ENCODE measurements at regions not wholly inside any gene's neighbourhood (a gene's known extent, or its start where the extent isn't known, plus 50 kb on each side); places are given as distances from the start of the nearest gene placed in this dataset.
A peak's percentile ranks its signal among the peaks of the same experiment; 100 is the strongest.

- Histone ChIP-seq H3K36me3 (replicated peaks in 1 of 2) (no peaks in the 10 kb centered on the region), H3K9me3 (replicated peaks in 1 of 3) (no peaks in the 10 kb centered on the region), H3K27ac (no peak overlapping the region), H3K4me3 (no peak overlapping the region), H3K4me1 (replicated peaks in 1 of 2) (no peaks in the 10 kb centered on the region), H3K27me3 (no peaks in the 10 kb centered on the region)
- TF ChIP-seq POLR2A (IDR thresholded peaks at IDR 0.05) (no peak), CTCF (IDR thresholded peaks at IDR 0.05) (no peak)
- DNase-seq = no peak
- 77 to 85% (median 81%) methylated on average over 11 to 12 of the region's 12 CpGs for WGBS, 4 donors
- intact Hi-C loops (cut with DNase I) = no loop called here
These were observed 639.4 kb downstream of the SEMA5A start for GRCh38 chr5:8906303-8906967.

- H3K36me3 ChIP-seq (replicated peaks in 1 of 2) = no peaks in the 10 kb centered on the region
- H3K4me3 ChIP-seq = no peak overlapping the region
- no peak for DNase-seq
- H3K9me3 ChIP-seq (replicated peaks in 1 of 3) = no peaks in the 10 kb centered on the region
- no peaks in the 10 kb centered on the region for H3K4me1 ChIP-seq (replicated peaks in 1 of 2)
- WGBS, 4 donors = 78 to 86% (median 80%) methylated on average over 8 of the region's 8 CpGs
- H3K27ac ChIP-seq = no peak overlapping the region
- TF ChIP-seq CTCF (IDR thresholded peaks at IDR 0.05) = no peak
- no peak for TF ChIP-seq POLR2A (IDR thresholded peaks at IDR 0.05)
- intact Hi-C loops (cut with DNase I) = no loop called here
- H3K27me3 ChIP-seq = no peaks in the 10 kb centered on the region
These were observed 638.6 kb downstream of the SEMA5A start for GRCh38 chr5:8907168-8907868.

- Histone ChIP-seq H3K4me3 (no peak overlapping the region), H3K27ac (no peak overlapping the region), H3K36me3 (replicated peaks in 1 of 2) (no peaks in the 10 kb centered on the region), H3K4me1 (replicated peaks in 1 of 2) (no peaks in the 10 kb centered on the region), H3K27me3 (no peaks in the 10 kb centered on the region), H3K9me3 (replicated peaks in 1 of 3) (no peaks in the 10 kb centered on the region)
- DNase-seq = peak in 5 of 7 donors; percentile 13 to 42 (median 20)
- TF ChIP-seq CTCF (IDR thresholded peaks at IDR 0.05) (peak; percentile 12 to 58 (median 40)), POLR2A (IDR thresholded peaks at IDR 0.05) (no peak)
- 52 to 60% (median 57%) methylated on average over 7 of the region's 7 CpGs for WGBS, 4 donors
- intact Hi-C loops (cut with DNase I) = no loop called here
These were observed 637.7 kb downstream of the SEMA5A start for GRCh38 chr5:8908055-8908683.

- no peak overlapping the region for H3K4me3 ChIP-seq
- no peak overlapping the region for H3K27ac ChIP-seq
- H3K4me1 ChIP-seq (replicated peaks in 1 of 2) = no peaks in the 10 kb centered on the region
- no peak for TF ChIP-seq POLR2A (IDR thresholded peaks at IDR 0.05)
- no peak for TF ChIP-seq CTCF (IDR thresholded peaks at IDR 0.05)
- 83 to 94% (median 86%) methylated on average over 3 of the region's 3 CpGs for WGBS, 4 donors
- H3K9me3 ChIP-seq (replicated peaks in 1 of 3) = no peaks in the 10 kb centered on the region
- no peaks in the 10 kb centered on the region for H3K27me3 ChIP-seq
- H3K36me3 ChIP-seq (replicated peaks in 1 of 2) = no peaks in the 10 kb centered on the region
- intact Hi-C loops (cut with DNase I) = no loop called here
- no peak for DNase-seq
These were observed 633.8 kb downstream of the SEMA5A start for GRCh38 chr5:8912106-8912505.
